DMS79 (cell line): ENCODE measurements at regions not wholly inside any gene's neighbourhood (a gene's known extent, or its start where the extent isn't known, plus 50 kb on each side); places are given as distances from the start of the nearest gene placed in this dataset.
"Not testable (repeated sequence)": the region's sequence is repeated elsewhere in the genome, so short reads cannot be mapped to it uniquely, and the experiment has no call there.

ENCODE experiments used
- DNase-seq: peaks from one replicate; lab custom pipeline; 2025; lab: John Stamatoyannopoulos, UW

- not testable (repeated sequence) for DNase-seq
These were observed 55.3 kb upstream of the THOC2 start for GRCh38 chrX:123788193-123788592.

- no peak for DNase-seq
These were observed 55.9 kb upstream of the THOC2 start for GRCh38 chrX:123788744-123789143.

DNA sequence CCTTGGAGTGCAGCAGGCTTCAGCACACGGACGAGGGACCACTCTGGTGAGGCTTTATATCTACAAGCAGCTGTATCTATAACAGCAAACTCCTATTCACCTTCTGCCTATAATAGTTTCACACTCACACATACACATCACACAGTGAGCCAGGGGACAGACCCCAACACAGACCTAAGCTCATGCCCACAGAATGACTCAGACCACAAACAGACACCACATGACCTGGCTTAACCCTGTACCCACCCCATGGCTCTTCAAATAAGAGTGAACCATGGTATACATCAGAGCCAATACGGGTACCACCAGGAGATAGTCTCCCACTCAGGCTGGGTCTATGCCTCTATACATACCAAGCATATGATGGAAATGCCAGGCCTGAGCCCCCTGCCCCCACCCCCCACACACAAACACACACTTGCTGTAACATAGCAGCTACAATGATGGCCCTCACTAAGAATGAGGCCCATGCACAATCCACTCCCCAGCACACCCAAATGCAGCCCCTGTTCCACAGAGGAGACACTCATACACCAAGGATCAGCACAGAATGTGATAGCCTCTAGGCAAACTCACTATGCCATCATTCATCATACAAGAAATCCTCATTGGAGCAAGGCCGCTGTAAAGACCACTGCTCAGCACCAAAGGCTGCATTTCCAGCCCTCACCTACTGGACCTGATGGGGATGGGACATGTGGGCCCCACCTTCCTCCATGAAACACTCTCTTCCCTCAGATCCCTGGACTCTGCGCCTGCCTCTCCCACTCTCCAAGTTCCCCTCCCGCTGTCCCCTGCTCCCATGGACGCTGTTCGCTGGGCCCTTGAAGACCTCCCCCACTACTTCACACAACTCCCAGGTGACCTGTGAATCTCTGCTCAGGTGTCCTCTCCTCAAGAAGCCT lies 62.1 kb upstream of the XIAP start:
- no peak for DNase-seq

- DNase-seq = peak; percentile 84
These were observed 61.0 kb upstream of the XIAP start for GRCh38 chrX:123798706-123799430.

DNA sequence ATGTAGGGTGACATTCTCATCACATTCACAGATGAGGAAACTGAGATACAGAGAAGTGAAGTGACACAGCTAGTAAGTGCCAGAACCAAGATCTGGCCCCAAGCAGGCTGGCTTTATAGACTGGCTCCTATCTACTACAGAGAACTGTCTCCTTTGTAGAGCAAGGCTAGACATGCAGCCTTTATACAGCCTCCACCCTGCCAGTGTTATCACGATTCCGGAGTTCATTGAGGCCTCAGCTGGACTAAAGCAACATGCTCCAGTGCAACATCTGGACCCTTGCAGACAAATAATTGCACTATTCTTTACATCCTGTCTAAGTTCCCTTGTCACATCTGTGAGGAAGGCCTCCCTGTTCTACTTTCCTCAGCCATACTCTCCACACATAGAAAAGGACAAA lies 58.0 kb upstream of the XIAP start:
- DNase-seq = no peak

- peak; percentile 76 for DNase-seq
These were observed 56.4 kb upstream of the XIAP start for GRCh38 chrX:123803331-123803983.

DNA sequence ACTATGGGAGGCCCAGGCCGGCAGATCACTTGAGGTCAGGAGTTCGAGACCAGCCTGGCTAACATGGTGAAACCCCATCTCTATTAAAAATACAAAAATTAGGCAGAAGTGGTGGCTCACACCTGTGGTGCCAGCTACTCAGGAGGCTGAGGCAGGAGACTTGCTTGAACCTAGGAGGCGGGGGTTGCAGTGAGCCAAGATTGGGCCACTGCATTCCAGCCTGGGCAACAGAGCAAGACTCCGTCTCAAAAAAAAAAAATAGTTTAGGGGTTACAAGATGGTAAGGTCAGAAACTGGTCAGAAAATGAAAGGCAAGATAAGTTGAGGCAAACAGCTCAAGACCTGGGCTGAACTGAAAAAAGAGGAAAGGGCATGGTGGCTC lies 55.9 kb upstream of the XIAP start:
- not testable (repeated sequence) for DNase-seq

DNA sequence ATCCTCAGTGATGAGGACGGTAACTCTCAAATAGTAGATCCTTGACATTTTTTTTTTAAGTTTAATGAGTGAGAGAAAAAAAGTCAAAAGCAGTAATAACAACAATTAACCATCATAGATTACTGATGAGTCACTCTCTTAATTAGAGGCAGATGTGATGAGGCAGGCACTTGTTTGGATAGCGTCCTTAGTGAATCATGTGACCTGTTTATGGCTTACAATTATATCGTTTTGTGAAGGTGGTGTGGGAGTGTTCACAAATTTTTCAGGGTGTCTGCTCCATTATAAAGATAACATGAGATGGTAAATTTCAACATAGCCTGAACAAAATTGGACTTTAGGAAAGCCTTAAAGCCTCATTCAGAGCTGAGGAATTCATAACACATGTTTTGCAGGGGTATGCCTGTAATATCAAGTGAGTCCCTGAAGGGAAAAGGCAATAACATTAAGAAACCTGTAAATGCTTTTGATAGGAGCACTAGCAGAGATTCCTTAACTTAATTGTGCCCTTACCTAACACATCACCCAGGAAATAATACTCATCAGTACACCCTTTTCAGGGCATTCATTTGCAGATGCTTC lies 51.9 kb upstream of the XIAP start:
- no peak for DNase-seq

DNA sequence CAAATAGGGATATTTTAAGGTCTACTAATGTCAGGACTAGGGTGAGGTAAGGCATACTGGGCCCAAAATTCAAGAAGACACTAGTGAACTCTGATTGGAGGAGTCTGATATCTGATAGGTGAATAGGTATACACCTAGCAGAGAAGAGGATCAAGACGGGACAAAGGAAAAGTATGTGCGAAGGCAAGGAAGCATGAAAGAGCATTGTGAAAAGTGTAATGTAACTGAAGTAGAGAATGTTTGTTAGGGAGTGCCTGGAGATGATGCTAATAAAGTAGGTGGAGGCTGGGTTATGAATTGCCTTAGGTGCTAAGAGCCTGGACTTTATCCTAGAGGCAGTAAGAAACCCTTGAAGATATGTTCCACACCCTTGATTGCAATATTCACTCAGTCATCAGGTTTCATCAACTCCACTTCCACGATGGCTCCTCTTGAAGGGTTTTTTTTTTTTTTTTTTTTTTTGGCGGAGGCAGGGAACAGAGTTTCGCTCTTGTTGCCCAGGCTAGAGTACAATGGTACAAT lies 49.9 kb upstream of the XIAP start:
- DNase-seq = no peak
